ENCODE measurements at regions not wholly inside any gene's neighbourhood (a gene's known extent, or its start where the extent isn't known, plus 50 kb on each side); places are given as distances from the start of the nearest gene placed in this dataset.

DNA sequence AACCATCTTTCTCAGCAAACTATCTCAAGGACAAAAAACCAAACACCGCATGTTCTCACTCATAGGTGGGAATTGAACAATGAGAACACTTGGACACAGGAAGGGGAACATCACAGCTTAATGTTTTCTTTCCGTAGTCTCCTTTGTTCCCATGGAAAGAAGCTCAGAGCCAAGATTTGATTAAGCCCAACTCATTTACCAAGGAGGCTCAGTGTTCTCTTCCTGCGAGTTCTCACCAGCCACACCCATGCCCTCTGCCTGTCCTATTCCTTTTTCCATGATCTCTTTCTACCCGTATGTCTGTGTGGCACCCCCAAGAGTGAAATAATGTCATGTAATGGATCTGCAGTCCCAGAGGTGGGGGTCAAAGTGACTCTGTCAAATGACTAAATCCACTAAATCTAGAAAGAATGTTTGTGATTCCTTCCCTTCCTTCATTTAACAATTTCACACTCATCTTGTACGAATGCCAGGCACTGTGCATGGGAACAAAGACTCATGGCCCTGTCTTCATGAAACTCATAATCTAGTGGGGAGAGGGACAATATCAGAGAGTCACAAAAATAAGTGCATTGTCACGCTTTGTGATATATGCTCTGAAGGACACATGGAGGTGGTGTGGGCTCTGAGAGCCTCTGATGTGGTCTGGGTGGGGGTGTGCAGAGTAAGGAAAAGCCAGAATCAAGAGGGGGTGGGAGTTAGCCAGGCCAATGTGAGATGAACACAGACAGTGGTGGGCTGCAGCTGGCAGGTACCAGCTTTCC lies 292.1 kb downstream of the CDC5L start:
- no peak for DNase-seq (ENCODE audit: low read depth)

DNA sequence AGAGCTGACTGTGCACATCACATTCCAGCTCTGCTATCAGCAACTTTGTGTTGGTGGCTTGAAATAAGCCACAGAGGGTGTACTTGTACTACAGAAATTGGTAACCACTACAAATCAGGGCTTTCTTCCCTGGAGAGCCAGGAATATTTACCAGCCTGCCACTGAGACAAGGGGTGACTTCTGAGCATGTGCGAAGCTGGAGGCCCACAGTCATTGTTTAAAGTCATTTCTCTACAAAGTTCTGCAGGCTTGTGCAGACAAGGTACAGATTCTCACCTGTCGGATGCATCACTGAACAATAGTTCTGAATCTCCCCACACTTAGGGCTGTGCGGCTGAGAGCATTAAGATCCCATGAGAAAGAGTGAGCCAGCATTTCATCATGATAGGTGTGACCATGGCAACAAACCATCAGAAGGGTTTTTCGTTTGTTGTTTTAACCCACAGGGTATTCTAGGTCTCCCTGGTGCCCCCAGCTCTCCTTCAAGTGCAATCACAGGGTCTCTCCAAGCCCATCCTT lies 292.8 kb downstream of the CDC5L start:
- DNase-seq (ENCODE audit: low read depth): no peak

DNA sequence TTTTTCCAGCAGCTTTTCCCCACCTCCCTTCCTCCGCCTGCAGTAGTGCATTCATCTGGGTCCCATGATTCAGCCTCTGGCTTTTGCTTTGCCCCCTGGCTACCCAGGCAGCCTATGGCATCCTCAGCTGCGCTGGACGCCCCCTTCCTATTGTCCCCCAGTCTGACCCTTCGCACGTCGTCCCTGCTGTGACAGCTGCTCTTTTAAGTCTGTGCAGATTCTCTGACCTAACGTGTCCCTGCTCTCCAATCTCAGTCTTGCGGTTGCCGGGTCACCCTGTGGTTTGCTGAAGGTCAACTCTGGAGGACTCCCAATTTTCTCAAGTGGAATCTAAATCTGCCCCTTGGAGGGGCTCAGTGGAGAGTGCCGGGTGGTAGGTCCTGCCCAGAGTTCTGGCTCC lies 294.3 kb downstream of the CDC5L start:
- no peak for DNase-seq (ENCODE audit: low read depth)

DNA sequence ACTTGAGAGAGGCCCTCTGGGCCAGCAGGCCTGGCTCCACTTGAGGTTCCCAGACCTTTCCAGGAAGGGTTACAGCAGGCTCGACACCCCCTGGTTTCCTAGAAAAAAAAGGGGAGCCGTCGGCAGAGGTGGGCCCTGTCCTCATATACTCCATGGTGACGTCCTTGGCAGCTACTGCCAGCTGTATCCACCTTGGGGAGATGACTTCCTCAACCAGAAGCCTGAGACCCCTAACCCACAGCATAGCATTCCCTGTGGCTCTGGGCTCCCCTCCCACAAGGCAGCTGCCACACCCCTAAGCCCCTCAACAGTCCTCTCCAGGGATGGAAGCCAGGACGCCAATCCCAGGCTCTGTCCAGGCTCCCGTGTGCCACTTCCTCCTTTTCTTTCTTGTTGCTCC lies 294.8 kb downstream of the CDC5L start:
- no peak for DNase-seq (ENCODE audit: low read depth)

DNA sequence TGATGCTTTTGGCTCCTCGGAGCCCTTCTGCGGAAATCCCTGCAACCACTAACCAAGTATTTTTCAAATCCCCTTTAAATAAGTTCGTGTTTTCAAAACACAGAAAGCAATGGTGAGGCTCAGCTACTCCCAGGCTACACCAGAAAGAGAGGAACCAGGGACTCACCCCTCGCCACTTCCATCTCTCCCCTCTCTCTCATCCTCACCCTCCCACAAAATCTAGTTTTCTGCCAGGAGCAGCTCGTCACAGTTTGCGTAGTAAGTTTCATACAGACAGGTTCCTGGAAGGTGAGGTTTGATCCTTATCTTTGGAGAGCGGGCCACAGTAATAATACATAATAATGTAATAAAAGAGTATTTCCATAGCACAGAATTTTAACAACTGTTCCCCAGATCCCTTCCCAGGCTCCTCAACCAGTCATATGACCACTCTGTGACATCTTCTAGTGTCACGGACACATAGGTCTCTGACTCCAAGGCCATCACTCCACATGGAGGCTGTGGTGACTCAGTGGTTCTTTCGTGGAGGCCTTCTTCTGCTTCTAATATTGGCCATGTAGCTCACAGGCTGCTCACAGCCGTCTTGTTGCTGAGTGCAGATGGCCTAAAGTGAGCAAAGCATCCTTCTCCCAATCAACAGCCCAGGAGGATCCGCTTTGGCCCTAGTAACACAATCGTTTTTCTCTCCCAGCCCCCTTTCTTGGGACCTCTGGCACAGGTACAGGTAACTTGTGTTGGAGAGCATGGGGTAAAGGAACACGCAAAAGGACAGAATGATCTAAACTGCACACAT lies 295.7 kb downstream of the CDC5L start:
- no peak for DNase-seq (ENCODE audit: low read depth)

DNA sequence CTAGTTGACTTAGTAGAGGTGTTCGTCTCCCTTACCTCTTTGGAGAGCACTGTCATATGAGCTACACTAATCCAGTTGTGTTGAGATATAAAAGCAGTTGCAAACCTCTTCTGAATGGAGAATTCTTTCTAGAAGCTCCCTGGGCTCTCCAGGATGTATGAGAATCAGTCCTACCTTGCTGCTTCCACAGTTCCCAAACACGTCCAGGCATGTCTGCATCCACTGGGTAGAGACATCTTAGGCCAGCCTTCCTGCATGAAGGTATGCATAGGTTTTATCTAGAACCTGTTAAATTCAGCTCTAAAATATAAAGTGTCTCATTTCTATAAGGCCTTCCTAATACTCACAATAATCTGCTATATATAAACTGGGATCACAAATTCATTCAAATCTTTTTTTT lies 297.7 kb downstream of the CDC5L start:
- DNase-seq (ENCODE audit: low read depth): no peak

DNA sequence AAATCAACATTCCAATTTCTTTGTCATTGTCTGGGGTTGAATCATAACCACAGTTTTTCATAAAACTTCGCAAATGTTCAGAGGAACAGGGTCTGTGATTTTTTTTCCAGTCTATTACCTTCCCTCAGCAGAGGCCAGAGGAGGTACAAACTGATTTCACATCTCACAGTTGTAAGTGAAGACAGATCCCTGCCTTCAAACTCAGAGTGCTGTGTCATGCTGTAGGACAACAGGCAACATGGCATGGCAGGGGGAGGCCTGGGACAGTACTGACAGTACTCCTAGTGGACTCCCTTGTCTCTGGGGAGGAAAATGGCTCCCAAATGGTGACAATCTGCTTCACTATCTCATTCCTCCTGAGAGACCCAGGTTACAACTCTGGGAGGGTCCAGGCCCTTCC lies 308.6 kb downstream of the CDC5L start:
- DNase-seq (ENCODE audit: low read depth): no peak

DNA sequence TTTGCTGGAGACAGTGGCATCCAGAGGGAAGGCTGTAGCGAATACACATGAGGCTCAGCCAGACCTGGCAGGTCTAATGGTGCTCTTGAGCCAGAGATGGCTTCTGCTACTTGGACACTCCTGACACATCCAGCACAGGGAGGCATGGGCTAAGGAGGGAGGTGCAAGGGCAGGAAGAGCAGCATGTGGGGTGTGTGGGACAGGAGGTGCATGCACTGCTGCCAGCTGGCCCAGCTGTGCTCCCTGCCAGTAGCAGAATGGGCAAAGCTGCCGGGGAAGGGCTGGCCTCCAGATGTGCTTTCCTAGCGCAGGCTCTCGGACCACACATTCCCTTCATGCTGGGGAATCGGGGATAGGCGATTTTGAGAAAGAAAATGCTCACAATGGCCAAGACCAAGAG lies 309.2 kb downstream of the CDC5L start:
- DNase-seq (ENCODE audit: low read depth): no peak

DNA sequence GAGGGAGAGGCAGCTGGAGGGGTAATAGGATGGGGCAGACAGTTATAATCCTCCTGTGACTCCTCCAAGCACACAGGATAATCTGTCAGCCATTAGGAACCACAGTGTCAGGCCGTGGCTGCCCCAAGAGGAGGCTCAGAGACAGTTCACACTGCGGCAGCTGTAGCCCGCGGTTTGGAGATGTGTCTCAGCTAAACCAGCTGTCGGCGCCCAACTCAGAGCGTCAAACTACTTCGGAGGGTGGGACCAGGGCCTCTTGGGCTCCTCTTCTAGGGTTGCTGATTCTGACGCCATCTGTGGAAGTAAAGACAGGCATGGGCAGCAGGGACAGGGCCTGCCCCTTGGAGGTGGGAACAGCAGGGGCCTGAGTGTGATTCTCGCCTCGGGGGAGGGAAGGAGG lies 309.8 kb downstream of the CDC5L start:
- no peak for DNase-seq (ENCODE audit: low read depth)

DNA sequence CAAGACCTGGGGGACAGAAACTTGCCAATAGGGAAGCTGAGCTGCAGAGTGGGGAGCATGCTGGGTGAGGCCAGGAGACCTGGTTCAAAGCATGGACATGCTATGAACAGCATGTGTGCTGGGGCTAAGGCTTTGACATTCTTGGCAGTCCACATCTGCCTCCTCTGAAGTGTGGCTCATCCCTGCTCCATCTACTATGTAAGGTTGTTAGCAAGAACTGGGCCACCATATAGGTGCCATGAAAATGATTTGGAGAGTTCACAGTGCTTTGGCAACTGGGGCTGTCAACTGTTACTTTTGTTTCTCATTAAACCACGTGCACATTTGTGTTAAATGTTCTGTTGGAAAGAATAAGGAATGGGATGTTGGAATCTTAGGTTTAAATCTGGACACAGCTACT lies 311.1 kb downstream of the CDC5L start:
- no peak for DNase-seq (ENCODE audit: low read depth)

DNA sequence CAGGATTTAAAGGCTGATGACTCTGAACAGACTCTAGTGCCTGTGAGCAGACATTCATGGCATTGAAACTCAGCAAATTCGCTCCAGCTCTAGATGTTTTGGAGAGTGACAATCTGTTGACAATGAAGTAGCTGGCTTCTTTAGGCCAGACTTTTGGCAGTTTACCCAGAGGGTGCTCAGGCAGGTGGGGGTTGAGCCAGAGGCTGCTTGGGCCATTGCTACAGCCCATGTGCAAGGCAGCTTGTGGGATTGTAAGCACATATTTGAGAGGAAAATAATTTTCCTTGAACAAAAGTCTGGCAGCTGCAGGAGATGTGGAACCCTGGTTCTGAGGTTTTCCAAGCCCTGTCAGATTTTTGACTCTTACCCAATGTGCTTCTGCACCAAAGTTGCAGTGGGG lies 311.6 kb downstream of the CDC5L start:
- no peak for DNase-seq (ENCODE audit: low read depth)

DNA sequence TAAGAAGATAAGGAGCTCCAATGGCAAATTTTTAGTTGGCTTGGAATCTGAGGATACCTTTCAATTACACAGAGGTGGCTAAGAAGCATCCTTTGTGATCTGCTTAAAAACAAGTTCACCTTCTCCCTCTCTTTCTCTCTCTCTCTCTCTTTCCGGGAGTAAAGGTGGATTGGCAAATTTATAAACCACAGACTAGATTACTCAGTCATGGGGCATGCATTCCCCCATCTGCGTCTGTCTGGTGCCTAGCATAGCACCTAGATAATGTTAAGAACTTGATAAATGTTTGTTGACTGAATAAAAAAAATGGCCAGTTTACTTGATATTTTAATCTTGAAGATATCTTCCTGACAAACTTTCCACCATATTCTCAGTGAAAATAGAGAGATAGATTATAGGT lies 312.3 kb downstream of the CDC5L start:
- no peak for DNase-seq (ENCODE audit: low read depth)

DNA sequence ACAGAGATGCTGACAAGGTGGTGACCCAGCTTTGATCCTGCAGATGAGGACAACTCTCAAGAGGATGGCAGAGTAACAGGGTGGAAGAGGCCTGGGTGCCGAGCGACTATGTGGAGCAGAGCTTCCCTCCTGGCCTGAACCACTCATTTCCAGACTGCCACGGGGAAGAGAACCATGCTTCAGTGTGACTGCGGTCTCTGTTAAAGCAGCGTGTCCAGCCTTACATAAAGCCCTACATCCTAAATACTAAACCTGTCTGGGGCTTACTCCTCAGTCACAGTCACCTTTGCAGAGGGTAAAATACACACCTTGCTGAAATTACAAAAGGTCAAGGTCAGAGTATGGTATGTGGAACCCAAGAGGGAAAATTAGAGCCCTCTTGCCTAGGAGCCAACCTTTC lies 312.9 kb downstream of the CDC5L start:
- no peak for DNase-seq (ENCODE audit: low read depth)

DNA sequence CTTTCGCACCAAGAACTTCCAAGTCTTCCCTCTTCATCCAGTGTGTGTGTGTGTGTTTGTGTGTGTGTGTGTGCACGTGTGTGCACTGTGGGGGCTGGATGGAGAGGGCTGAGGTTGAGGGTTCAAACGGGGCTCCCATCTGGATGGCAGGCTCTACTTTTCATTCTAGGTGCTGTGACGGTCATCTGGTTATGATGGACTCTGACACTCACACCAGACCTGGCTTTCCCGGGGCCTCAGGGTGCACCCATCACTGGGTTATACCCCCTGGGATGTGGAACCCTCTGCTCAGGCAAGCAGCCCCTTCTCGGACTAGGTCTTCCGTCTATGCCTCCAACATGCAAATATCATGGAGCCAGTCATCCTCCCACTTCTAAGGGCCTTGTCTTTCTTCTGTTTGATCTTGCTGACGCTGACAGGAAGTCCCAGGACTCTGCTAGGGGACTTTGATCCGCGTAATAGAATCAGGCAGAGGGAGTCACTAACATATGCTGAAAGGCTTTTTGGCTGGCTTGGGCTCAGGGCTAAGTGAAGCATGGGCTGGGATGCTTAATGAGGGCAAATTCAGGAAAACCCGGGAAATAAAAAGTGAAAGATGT lies 313.6 kb downstream of the CDC5L start:
- DNase-seq (ENCODE audit: low read depth): no peak

DNA sequence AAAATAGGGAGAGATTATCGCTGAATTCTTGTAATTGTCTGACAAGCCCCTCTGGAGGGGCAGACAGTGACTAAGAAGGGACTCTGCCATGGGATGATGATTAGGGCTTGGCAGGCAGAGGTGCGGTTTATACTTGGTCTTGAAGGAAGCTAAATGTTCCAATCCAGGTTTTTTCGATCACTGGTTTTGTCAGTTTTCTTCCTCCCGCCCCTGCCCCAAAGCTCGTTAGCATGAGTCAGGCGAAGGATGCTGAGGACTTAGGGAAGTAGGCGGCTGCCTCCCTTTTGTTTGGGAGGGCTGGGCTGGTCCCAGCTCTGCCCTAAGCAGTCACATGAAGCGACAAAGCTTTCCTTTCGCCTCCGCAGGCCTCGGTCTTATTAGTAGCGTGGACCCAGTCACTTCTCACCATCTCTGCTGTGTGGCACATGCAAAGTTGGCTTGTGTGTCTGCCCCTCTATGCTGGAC lies 314.2 kb downstream of the CDC5L start:
- DNase-seq (ENCODE audit: low read depth): no peak

DNA sequence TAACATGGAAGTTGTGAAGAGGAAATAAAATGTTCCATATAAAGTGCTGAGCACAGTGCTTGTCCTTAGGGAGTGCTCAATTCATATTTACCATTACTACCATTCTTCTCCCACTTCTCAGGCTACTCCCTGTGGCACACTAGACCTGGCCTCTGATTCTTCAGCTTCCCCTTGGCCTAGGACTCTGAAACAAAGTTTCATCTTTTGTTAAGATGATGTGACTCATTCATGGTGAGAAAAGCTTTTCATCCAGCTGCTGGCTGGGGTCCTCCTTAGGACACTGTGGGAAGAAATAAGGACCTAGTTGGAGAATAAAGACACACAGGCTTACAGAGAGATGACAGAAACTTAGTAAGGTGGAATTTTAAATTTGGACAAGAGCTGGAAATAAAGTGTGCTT lies 314.8 kb downstream of the CDC5L start:
- no peak for DNase-seq (ENCODE audit: low read depth)

DNA sequence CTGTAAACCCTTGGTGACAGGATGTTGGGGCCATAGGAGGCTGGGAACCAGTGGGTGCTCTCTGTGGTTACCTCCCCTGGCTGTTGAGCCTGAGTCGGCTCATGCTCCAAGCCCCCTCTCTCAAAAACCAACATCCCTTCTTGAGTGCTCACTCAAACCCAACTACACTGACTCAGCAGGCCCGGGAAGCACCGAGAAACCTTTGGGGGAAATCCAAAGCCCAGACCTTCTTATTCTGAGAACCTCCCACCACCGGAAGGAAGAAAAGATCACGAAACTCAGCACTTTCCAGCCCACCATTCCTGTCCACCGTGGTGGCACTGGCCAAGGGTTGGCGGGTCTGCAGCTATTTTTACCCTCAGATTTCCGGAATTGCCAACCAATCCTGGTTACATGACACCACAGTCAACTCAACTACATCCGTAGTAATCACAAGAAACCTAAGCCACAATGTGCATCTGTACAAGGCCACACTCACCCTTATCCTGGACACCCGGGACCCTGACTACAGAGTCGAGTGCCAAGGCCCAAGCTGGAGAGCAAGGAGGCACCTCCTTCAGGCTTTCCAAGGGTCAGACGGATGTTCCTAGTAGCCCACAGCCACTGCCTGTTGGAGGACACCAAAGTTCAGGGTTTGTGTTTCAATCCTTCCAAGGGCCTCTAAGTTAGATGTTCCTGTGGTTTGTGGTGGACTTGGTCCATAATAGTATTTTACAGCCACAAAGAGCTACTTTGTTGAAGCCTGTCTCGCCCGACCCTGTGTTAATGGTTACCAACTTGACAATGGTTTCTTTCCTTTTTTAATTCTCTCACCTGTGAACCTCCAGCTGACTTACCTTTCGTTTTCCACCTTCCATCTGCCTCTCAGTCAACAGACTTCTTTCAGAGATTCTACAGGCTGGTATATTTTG lies 317.0 kb downstream of the CDC5L start:
- no peak for DNase-seq (ENCODE audit: low read depth)

DNA sequence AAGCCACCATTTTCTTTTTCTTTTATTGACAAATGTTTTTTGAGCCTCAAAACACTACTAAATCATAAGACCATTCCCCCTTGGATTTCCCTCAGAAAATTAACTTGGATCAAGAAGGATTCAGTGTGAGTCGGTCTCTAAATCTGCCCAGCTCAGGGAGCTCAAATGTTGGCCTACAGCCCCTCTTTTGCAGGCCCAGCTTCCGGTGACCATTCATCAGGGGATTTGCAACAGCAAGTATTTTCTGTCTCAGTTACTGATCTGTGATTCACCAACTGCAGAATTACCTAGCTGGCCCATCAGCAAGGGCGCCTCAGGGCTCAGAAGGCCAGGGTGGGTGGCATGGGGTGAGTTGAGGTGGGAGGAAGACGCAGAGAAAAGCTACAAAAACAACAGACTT lies 318.1 kb downstream of the CDC5L start:
- no peak for DNase-seq (ENCODE audit: low read depth)

DNA sequence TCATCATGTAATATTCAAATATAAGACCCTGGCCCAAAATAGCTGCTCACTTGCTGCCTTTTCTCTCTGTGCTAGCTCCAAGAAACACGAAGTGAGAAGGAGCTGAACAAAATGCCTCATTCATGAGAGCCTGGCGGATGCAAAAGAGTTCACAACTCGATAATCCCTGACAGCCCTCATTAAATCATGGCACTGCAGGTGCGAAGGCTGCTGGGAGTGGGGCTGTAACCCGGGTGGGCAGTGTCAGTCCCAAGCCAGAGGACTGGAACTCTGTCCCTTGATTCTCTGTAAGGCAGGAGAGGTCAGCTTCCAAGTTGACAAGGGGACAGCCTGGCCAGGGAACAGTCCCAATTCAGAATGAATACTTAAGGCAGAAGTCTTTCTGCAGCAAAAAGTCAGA lies 318.5 kb downstream of the CDC5L start:
- DNase-seq (ENCODE audit: low read depth): no peak

DNA sequence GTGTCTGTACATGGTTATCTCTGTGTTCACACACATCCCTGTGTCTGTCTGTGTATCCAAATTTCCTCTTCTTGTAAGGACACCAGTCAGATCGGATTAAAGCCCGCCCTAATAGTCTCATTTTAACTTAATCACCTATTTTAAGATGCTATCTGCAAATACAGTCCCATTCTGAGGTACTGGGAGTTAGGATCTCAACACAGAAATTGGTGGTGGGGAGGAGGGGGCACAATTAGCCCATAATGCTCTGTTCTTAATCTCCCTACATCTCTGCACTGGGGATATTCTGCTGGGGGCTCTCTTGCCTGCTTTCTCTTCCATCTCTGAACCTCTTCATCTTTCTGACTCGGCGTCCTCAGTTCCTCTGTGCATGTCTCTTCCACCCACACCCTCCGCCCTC lies 320.7 kb downstream of the CDC5L start:
- DNase-seq (ENCODE audit: low read depth): no peak

DNA sequence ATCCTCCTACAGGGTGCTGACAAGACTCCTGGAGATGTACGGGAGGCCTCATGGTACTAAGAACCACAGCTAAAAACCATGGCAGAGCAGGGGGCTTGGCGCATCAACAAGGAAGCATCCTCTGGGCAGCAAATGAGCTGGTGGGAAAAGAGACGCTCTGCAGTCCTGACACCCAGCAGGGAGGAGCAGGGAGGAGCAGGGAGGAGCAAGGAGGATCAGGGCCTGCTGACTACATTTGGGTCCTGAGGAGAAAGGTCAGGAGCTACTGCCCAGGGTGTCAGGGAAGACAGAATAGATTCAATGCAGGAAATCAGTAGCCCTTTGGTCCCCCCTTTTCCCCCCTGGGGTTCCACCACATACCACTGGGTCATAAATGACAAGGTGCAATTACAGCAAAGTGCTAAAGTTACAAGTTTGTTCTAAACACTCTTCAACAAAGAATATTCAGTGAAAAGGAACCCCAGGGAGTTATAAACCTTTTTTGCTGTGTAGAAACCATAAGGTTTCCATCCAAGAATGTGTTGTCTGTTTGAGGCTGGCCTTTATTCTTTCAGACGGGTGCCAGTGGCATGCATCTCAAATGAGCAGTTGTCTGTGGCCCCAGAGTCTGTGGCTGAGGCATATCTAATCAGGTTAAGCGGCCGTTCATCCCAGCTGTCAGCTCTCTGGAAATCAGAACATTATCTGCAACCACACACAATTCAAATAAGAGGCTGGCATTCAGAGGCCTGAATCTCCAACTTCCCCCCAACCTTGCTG lies 325.0 kb downstream of the CDC5L start:
- DNase-seq (ENCODE audit: low read depth): no peak
